Heart right ventricle (tissue), 16 donors: ENCODE measurements at regions not wholly inside any gene's neighbourhood (a gene's known extent, or its start where the extent isn't known, plus 50 kb on each side); places are given as distances from the start of the nearest gene placed in this dataset.
"Not testable (repeated sequence)": the region's sequence is repeated elsewhere in the genome, so short reads cannot be mapped to it uniquely, and the experiment has no call there.

Experiments used
- ATAC-seq, 8 donors: fragments of 200-7000 bp; cut with Tn5 transposase; one replicate each; pipeline ENCODE4 v1.9.1; 2020; ENCODE audit warnings: mild to moderate bottlenecking in 8 of 8, moderate library complexity in 8 of 8, moderate number of reproducible peaks in 1 of 8
- DNase-seq, 2 donors: peaks; one replicate each; pipeline ENCODE4 v3.0.0-alpha.2; 2020
- H3K27ac ChIP-seq, 10 donors: fragments of 200-600 bp; sonication (generic) in 2 of 10; one replicate each; pipeline versions ENCODE4 v1.5.0 to v1.8.0; 2020 to 2022; ENCODE audit warnings: mild to moderate bottlenecking in 3 of 10
- H3K27me3 ChIP-seq, 7 donors: fragments of 200-600 bp; one replicate each; pipeline ENCODE4 v1.8.0; 2021 to 2022; ENCODE audit warnings: mild to moderate bottlenecking in 2 of 7
- H3K36me3 ChIP-seq, 9 donors: fragments of 200-600 bp; sonication (generic) in 1 of 9; one replicate each; pipeline versions ENCODE4 v1.5.0 to v1.8.0; 2020 to 2022; ENCODE audit warnings: mild to moderate bottlenecking in 2 of 9
- H3K4me1 ChIP-seq, 9 donors: fragments of 200-600 bp; sonication (generic) in 1 of 9; one replicate each; pipeline versions ENCODE4 v1.5.0 to v1.8.0; 2020 to 2022; ENCODE audit warnings: mild to moderate bottlenecking in 4 of 9
- H3K4me3 ChIP-seq, 10 donors: fragments of 200-600 bp; sonication (generic) in 2 of 10; one replicate each; pipeline versions ENCODE4 v1.5.0 to v1.8.0; 2020 to 2022; ENCODE audit warnings: mild to moderate bottlenecking in 7 of 10, moderate library complexity in 2 of 10
- H3K9me3 ChIP-seq, 11 donors: fragments of 200-600 bp in 10 of 11; sonication (generic) in 2 of 11; one replicate each; pipeline versions ENCODE4 v1.5.0 to v1.8.0; 2013 to 2022; ENCODE audit warnings: mild to moderate bottlenecking in 2 of 11, control low read depth in 1 of 11, moderate library complexity in 1 of 11
- CTCF ChIP-seq, 9 donors: fragments of 200-600 bp; sonication (generic) in 2 of 9; IDR thresholded peaks; one replicate each; pipeline versions ENCODE4 v1.5.0 to v1.8.0; 2021 to 2022; ENCODE audit warnings: antibody characterized with exemption in 9 of 9, mild to moderate bottlenecking in 5 of 9, moderate library complexity in 1 of 9
- WGBS, 2 donors: extraction: QIAGEN DNeasy Blood & Tissue Kit; methylation state at CpG; one replicate each; pipeline ENCODE4 v1.1.7; 2013; ENCODE audit warnings: inconsistent platforms in 1 of 2; 5-methylcytosine and 5-hydroxymethylcytosine counted together
- intact Hi-C, 10 donors: fragments of 100-400 bp; cut with DNase I; formaldehyde crosslinking; loops; one replicate each; pipeline versions ENCODE4 v1.11.1 to v1.14.2; 2022
- donor health status: Arrhythmogenic right ventricular cardiomyopathy.
- donor health status: ischemic (EF 13 %, LVEDD 7.1; RV severe dilation, severe dysfunction).
- donor health status: healthy with polysubstance abuse.
- donor health status: DM: no; HTN: yes; CAD: no.
- donor health status: DM: no; HTN: no; CAD: no.
- donor health status: ischemic (EF 25% LVEDD 6.9; RV normal size, moderate dysfunction).
- donor health status: ischemic (EF 25% LVEDD 5.7; RV mildly dilated, moderate dysfunction).
- donor health status: healthy.
- donor health status: DM: yes; HTN: yes; CAD: no.
- donor health status: Ischemic cardiomyopathy.
- donor health status: ischemic (EF 35%, LVEDD 5.7; RV mildly dilated, moderate dysfunction).
- donor health status: nonischemic (EF 11% LVEDD 7.7; RV severe dilation, severe dysfunction).
- donor health status: DM: yes; HTN: yes; CAD: no.
- donor health status: PGD.
- donor health status: ischemic (EF 29% LVEDD 5.4; RV normal size, mild dysfunction).
- donor health status: nonischemic (EF 23%, LVEDD 6.1; RV moderate dilation, normal function).

DNA sequence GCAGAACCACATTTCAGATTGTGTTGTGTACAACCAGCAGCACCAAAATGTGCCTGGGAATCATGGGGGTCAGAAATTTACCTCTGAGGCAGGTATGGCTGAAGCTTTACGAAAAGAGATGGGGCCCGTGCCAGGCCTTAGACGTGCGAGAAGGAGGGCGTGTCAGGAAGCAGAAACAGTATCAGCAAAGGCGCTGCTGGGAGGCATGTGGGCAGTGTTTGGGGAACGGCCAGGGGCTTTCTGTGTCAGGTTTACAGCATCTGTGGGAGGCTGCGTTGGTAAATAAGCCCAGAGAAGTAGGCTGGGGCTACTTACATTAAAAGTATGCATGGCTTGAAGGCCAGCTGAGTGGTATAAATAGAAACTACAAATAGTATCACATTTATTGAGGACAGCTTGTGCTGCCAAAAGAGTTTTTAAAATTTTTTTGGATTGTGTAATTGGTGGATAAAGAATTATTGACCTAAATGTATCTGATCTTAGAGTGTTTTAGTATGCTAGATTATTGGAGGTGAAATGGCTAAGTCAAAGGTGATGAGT lies 120.5 kb upstream of the SIMC1 start:
- 37 to 49% methylated on average over 2 of the region's 8 CpGs for WGBS, 2 donors
- not testable (repeated sequence) for ATAC-seq

GRCh38 chr5:176122361-176122760 lies 115.9 kb upstream of the SIMC1 start:
- H3K27me3 ChIP-seq, H3K36me3 ChIP-seq, H3K4me3 ChIP-seq, ATAC-seq, H3K27ac ChIP-seq, H3K9me3 ChIP-seq, DNase-seq, intact Hi-C loops, H3K4me1 ChIP-seq: not testable (repeated sequence)
- WGBS, 2 donors, result 77 to 83% methylated on average over 2 of the region's 2 CpGs

More for the DNA sequence above, 120.5 kb upstream of the SIMC1 start:
- H3K4me3 ChIP-seq, DNase-seq, H3K36me3 ChIP-seq, intact Hi-C loops, H3K9me3 ChIP-seq, H3K27ac ChIP-seq, H3K27me3 ChIP-seq, H3K4me1 ChIP-seq: not testable (repeated sequence)

DNA sequence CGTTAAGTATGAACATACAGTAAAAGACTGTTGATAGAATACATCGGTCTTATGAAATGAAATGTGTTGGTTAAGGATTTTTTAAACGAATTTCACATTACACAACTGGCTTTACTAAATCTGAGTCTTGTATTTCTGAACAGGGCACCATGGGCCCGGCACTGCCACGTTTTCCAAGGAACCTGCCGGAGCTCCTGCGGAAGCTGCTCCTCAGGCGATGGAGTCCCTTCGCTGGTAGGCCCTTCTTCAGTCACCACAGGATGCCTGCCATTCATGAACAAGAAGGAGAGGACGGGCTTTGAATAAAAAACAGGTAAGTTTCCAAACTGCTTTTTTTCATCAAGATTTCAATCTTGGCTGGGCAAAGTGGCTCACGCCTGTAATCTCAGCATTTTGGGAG lies 114.1 kb upstream of the SIMC1 start:
- H3K4me1 ChIP-seq, H3K4me3 ChIP-seq, intact Hi-C loops, DNase-seq, H3K36me3 ChIP-seq, H3K9me3 ChIP-seq, ATAC-seq, H3K27ac ChIP-seq, H3K27me3 ChIP-seq: not testable (repeated sequence)
- 88 to 89% methylated on average over 11 of the region's 11 CpGs for WGBS, 2 donors

GRCh38 chr5:176131771-176132170 lies 106.5 kb upstream of the SIMC1 start:
- intact Hi-C loops, result no loop called here
- peaks cover 0 to 3% (median 0%) of the 10 kb centered on the region in 11 donors for H3K9me3 ChIP-seq
- no peaks in the 10 kb centered on the region for H3K36me3 ChIP-seq
- WGBS, 2 donors, result 16 to 24% methylated on average over 1 of the region's 1 CpG
- no peak for TF ChIP-seq CTCF (IDR thresholded peaks at IDR 0.05)
- no peak overlapping the region for H3K27ac ChIP-seq
- DNase-seq (no peak), ATAC-seq (no peak)
- no peak overlapping the region for H3K4me3 ChIP-seq
- H3K4me1 ChIP-seq, result peaks cover 0 to 7% (median 0%) of the 10 kb centered on the region in 9 donors
- peaks cover 0 to 51% (median 43%) of the 10 kb centered on the region in 7 donors for H3K27me3 ChIP-seq

DNA sequence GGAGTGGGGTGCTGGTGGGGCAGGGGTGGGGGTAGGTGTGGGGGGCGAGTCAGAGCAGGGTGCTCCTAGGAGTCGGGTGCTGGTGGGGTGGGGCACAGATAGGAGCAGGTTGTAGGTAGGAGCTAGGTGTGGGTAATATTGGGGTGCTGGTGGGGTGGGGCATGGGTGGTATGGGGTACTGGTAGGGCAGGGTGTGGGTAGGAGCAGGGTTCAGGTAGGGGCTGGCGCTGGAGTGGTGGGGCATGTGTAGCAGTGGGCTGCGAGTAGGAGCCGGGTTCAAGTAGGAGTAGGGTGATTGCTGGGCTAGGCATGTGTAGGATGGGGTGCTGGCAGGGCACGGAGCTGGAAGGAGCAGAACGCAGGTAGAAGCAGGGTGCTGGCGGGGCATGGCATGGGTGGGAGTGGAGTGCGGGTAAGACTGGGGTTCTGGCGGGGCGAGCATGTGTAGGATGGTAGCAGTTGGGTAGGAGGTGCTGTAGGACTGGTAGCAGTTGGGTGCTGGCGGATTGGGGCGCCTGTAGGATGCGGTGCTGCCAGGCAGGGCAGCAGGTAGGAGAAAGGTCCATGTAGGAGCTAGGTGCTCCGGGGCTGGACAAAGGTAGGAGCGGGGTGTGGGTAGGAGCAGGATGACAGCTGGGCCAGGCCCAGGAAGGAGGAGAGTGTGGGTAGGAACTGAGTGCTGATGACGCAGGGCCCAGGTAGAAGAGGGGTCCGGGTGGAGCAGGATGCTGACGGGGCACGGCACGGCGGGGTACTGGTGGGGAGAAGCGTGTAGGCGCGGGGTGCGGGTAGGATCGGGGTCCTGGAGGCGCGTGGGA lies 105.5 kb upstream of the SIMC1 start:
- H3K4me1 ChIP-seq, result peaks cover 0 to 7% (median 0%) of the 10 kb centered on the region in 9 donors
- DNase-seq (no peak), ATAC-seq (no peak)
- H3K36me3 ChIP-seq, result no peaks in the 10 kb centered on the region
- no peak overlapping the region for H3K27ac ChIP-seq
- H3K4me3 ChIP-seq, result no peak overlapping the region
- 50 to 51% methylated on average over 28 to 29 of the region's 29 CpGs for WGBS, 2 donors
- peaks cover 0 to 52% (median 43%) of the 10 kb centered on the region in 7 donors for H3K27me3 ChIP-seq
- intact Hi-C loops, result no loop called here
- H3K9me3 ChIP-seq, result peaks cover 0 to 3% (median 0%) of the 10 kb centered on the region in 11 donors
- no peak for TF ChIP-seq CTCF (IDR thresholded peaks at IDR 0.05)
